PC-3 (cell line): ENCODE measurements at regions not wholly inside any gene's neighbourhood (a gene's known extent, or its start where the extent isn't known, plus 50 kb on each side); places are given as distances from the start of the nearest gene placed in this dataset.
"Not testable (repeated sequence)": the region's sequence is repeated elsewhere in the genome, so short reads cannot be mapped to it uniquely, and the experiment has no call there.

Experiments used
- EZH2 ChIP-seq: fragments of 300-600 bp; sonication (generic); IDR thresholded peaks from one replicate; pipeline ENCODE4 v1.6.1; 2017; ENCODE audit warnings: antibody characterized with exemption, mild to moderate bottlenecking, low read length; ENCODE audit not compliant: unreplicated experiment
- TF ChIP-seq, protein P1 (sequence below): fragments of 300-600 bp; sonication (generic); conservative IDR thresholded peaks from 2 replicates; pipeline ENCODE4 v1.5.1; 2017; ENCODE audit warnings: antibody characterized with exemption, low read depth, mild to moderate bottlenecking, low read length

DNA sequence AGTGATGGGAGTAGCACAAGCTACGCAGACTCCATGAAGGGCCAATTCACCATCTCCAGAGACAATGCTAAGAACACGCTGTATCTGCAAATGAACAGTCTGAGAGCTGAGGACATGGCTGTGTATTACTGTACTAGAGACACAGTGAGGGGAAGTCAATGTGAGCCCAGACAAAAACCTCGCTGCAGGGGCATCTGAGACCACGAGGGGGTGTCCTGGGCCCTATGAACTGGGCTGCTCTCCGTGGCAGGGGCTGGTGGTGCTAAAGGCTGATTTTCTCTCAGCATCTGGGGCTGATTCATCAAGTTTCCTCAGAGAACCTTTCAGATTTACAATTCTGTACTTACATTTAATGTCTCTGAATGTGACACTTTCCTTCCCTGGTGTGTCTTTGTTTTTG lies 368.1 kb downstream of the TP53TG3F start:
- TF ChIP-seq, protein P1, sequence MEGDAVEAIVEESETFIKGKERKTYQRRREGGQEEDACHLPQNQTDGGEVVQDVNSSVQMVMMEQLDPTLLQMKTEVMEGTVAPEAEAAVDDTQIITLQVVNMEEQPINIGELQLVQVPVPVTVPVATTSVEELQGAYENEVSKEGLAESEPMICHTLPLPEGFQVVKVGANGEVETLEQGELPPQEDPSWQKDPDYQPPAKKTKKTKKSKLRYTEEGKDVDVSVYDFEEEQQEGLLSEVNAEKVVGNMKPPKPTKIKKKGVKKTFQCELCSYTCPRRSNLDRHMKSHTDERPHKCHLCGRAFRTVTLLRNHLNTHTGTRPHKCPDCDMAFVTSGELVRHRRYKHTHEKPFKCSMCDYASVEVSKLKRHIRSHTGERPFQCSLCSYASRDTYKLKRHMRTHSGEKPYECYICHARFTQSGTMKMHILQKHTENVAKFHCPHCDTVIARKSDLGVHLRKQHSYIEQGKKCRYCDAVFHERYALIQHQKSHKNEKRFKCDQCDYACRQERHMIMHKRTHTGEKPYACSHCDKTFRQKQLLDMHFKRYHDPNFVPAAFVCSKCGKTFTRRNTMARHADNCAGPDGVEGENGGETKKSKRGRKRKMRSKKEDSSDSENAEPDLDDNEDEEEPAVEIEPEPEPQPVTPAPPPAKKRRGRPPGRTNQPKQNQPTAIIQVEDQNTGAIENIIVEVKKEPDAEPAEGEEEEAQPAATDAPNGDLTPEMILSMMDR = not testable (repeated sequence)
- not testable (repeated sequence) for TF ChIP-seq EZH2
